ENCODE measurements at regions not wholly inside any gene's neighbourhood (a gene's known extent, or its start where the extent isn't known, plus 50 kb on each side); places are given as distances from the start of the nearest gene placed in this dataset.

DNA sequence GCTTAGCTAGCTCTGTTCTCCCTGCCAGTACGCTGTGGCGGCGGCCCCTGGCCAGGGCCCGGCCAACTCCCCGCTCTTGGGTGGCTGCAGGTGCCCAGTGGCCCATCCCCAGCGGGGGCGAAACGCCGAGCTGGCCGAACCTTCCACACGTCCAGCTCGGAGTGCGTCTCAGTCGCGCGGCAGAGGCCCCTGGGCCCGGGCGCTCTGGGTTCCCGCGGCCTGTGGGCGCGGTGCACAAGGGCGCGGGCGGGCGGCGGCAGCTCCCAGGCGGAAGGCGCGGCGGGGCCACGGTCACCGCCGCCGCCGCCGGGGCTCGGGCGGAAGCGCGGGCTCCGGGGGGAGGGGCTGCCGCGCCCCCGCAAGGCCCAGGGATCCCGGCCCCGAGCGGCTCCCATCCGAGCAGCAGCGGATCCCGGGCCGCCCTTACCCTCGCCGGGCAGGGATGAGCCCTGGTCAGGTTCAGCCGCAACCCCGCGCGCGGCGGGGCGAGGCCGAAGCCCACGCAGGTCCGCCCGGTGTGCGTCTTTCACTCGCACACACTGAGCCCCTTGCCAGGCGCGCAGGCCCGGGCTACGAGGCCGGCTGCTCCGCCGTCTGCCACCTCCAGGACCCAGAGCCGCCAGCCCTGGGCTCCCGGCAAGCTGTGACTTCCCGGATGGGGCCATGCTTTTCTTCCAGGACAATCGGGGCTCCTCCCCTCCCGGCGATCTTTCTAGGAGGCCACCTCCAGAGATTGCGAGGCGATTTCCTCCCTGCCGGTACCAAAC lies 54.2 kb downstream of the CCDC54 start (continued):
- TF ChIP-seq SNAI1 (CRISPR knock-in tag; IDR thresholded peaks at IDR 0.05; ENCODE audit: borderline replicate concordance) (no peak), SP1 (IDR thresholded peaks at IDR 0.05) (no peak), SP1 (CRISPR knock-in tag; IDR thresholded peaks at IDR 0.05) (no peak), ATF7 (IDR thresholded peaks at IDR 0.05) (no peak), ATF7 (CRISPR knock-in tag; IDR thresholded peaks at IDR 0.05) (no peak), NR1H2 (CRISPR knock-in tag; IDR thresholded peaks at IDR 0.05; ENCODE audit: borderline replicate concordance, low read depth) (no peak), KDM5B (CRISPR knock-in tag; IDR thresholded peaks at IDR 0.05; ENCODE audit: borderline replicate concordance) (peak; percentile 42; the same call in 1 of the 2 replicates), JDP2 (CRISPR knock-in tag; IDR thresholded peaks at IDR 0.05; ENCODE audit: borderline replicate concordance) (no peak), ZNF609 (CRISPR knock-in tag; IDR thresholded peaks at IDR 0.05; ENCODE audit: borderline replicate concordance) (no peak), MTF2 (CRISPR knock-in tag; IDR thresholded peaks at IDR 0.05; ENCODE audit: borderline replicate concordance) (no peak; the same call in 1 of the 2 replicates), LCORL (IDR thresholded peaks at IDR 0.05) (no peak), LCORL (CRISPR knock-in tag; IDR thresholded peaks at IDR 0.05) (no peak), ZNF484 (CRISPR knock-in tag; IDR thresholded peaks at IDR 0.05; ENCODE audit: borderline replicate concordance, low read depth) (no peak), CC2D1A (CRISPR knock-in tag; IDR thresholded peaks at IDR 0.05) (no peak)
- TF ChIP-seq, protein P1, sequence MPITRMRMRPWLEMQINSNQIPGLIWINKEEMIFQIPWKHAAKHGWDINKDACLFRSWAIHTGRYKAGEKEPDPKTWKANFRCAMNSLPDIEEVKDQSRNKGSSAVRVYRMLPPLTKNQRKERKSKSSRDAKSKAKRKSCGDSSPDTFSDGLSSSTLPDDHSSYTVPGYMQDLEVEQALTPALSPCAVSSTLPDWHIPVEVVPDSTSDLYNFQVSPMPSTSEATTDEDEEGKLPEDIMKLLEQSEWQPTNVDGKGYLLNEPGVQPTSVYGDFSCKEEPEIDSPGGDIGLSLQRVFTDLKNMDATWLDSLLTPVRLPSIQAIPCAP (CRISPR knock-in tag; IDR thresholded peaks at IDR 0.05; ENCODE audit: low read depth), result no peak
- TF ChIP-seq, protein P2, sequence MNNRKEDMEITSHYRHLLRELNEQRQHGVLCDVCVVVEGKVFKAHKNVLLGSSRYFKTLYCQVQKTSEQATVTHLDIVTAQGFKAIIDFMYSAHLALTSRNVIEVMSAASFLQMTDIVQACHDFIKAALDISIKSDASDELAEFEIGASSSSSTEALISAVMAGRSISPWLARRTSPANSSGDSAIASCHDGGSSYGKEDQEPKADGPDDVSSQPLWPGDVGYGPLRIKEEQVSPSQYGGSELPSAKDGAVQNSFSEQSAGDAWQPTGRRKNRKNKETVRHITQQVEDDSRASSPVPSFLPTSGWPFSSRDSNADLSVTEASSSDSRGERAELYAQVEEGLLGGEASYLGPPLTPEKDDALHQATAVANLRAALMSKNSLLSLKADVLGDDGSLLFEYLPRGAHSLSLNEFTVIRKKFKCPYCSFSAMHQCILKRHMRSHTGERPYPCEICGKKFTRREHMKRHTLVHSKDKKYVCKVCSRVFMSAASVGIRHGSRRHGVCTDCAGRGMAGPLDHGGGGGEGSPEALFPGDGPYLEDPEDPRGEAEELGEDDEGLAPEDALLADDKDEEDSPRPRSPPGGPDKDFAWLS (CRISPR knock-in tag; IDR thresholded peaks at IDR 0.05; ENCODE audit: borderline replicate concordance), result no peak
- TF ChIP-seq, protein P3, sequence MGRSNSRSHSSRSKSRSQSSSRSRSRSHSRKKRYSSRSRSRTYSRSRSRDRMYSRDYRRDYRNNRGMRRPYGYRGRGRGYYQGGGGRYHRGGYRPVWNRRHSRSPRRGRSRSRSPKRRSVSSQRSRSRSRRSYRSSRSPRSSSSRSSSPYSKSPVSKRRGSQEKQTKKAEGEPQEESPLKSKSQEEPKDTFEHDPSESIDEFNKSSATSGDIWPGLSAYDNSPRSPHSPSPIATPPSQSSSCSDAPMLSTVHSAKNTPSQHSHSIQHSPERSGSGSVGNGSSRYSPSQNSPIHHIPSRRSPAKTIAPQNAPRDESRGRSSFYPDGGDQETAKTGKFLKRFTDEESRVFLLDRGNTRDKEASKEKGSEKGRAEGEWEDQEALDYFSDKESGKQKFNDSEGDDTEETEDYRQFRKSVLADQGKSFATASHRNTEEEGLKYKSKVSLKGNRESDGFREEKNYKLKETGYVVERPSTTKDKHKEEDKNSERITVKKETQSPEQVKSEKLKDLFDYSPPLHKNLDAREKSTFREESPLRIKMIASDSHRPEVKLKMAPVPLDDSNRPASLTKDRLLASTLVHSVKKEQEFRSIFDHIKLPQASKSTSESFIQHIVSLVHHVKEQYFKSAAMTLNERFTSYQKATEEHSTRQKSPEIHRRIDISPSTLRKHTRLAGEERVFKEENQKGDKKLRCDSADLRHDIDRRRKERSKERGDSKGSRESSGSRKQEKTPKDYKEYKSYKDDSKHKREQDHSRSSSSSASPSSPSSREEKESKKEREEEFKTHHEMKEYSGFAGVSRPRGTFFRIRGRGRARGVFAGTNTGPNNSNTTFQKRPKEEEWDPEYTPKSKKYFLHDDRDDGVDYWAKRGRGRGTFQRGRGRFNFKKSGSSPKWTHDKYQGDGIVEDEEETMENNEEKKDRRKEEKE (IDR thresholded peaks at IDR 0.05), result no peak
